Neuronal stem cell (in vitro differentiated cells): ENCODE measurements at regions not wholly inside any gene's neighbourhood (a gene's known extent, or its start where the extent isn't known, plus 50 kb on each side); places are given as distances from the start of the nearest gene placed in this dataset.

Source experiments
- DNase-seq: peaks from one replicate; pipeline ENCODE4 v3.0.0-alpha.2; 2013; ENCODE audit warnings: low spot score
- H2AFZ ChIP-seq: one replicate; pipeline ENCODE4 v1.6.1; 2013; ENCODE audit warnings: mild to moderate bottlenecking, low read length, inconsistent platforms
- H2AK5ac ChIP-seq: 2 replicates; pipeline ENCODE4 v1.6.1; 2013; ENCODE audit warnings: low read depth, mild to moderate bottlenecking, inconsistent platforms, low read length, moderate library complexity, mixed read lengths
- H2BK120ac ChIP-seq: 2 replicates; pipeline ENCODE4 v1.6.1; 2013; ENCODE audit warnings: low read depth, mild to moderate bottlenecking, inconsistent platforms, low read length, moderate library complexity, mixed read lengths
- H2BK12ac ChIP-seq: one replicate; pipeline ENCODE4 v1.6.1; 2013; ENCODE audit warnings: low read length, inconsistent platforms
- H2BK15ac ChIP-seq: 2 replicates; pipeline ENCODE4 v1.6.1; 2013; ENCODE audit warnings: mild to moderate bottlenecking, low read length, inconsistent platforms, mixed read lengths
- H2BK5ac ChIP-seq: one replicate; pipeline ENCODE4 v1.6.1; 2013; ENCODE audit warnings: inconsistent platforms, mild to moderate bottlenecking, low read length, moderate library complexity
- H3K14ac ChIP-seq: one replicate; pipeline ENCODE4 v1.6.1; 2013; ENCODE audit warnings: low read length, inconsistent platforms
- H3K18ac ChIP-seq: 2 replicates; pipeline ENCODE4 v1.6.1; 2013; ENCODE audit warnings: low read length, inconsistent platforms
- H3K23ac ChIP-seq: 2 replicates; pipeline ENCODE4 v1.6.1; 2013; ENCODE audit warnings: low read depth, mild to moderate bottlenecking, mixed read lengths, low read length, inconsistent platforms; ENCODE audit not compliant: poor library complexity
- H3K27ac ChIP-seq: replicated peaks from 3 replicates; pipeline ENCODE4 v1.5.1; 2013; ENCODE audit warnings: low read length, inconsistent platforms
- H3K27me3 ChIP-seq, 3 experiments: 2 replicates each; pipeline ENCODE4 v1.6.1; 2013; ENCODE audit warnings: low read length in 3 of 3, mild to moderate bottlenecking in 2 of 3, inconsistent platforms in 1 of 3, low read depth in 1 of 3, mixed read lengths in 1 of 3, moderate library complexity in 1 of 3; ENCODE audit not compliant: control insufficient read depth in 3 of 3, insufficient read depth in 3 of 3
- H3K36me3 ChIP-seq, 2 donors: replicated peaks in 1 of 2; 2 replicates each; pipeline ENCODE4 v1.6.1; 2013; ENCODE audit warnings: low read length in 2 of 2; ENCODE audit not compliant: control insufficient read depth in 2 of 2, insufficient read depth in 2 of 2
- H3K4ac ChIP-seq: 2 replicates; pipeline ENCODE4 v1.6.1; 2013; ENCODE audit warnings: inconsistent platforms, mild to moderate bottlenecking, low read length, moderate library complexity
- H3K4me1 ChIP-seq, 2 donors: 1 replicate in 1 of 2; 2 replicates in 1 of 2; pipeline ENCODE4 v1.6.1; 2013; ENCODE audit warnings: low read length in 2 of 2, low read depth in 1 of 2; ENCODE audit not compliant: control insufficient read depth in 2 of 2, insufficient read depth in 1 of 2
- H3K4me2 ChIP-seq: one replicate; pipeline ENCODE4 v1.6.1; 2013; ENCODE audit warnings: mild to moderate bottlenecking, low read length, inconsistent platforms; ENCODE audit not compliant: insufficient read depth, poor library complexity, severe bottlenecking
- H3K4me3 ChIP-seq, 2 donors: 2 replicates each; pipeline ENCODE4 v1.5.1; 2013; ENCODE audit warnings: low read length in 2 of 2, mild to moderate bottlenecking in 2 of 2, inconsistent platforms in 1 of 2, moderate library complexity in 1 of 2
- H3K79me1 ChIP-seq: one replicate; pipeline ENCODE4 v1.6.1; 2013; ENCODE audit warnings: low read depth, mild to moderate bottlenecking, inconsistent platforms, low read length, moderate library complexity
- H3K9ac ChIP-seq: one replicate; pipeline ENCODE4 v1.6.1; 2013; ENCODE audit warnings: mild to moderate bottlenecking, low read depth, low read length, inconsistent platforms; ENCODE audit not compliant: poor library complexity
- H3K9me3 ChIP-seq, 2 donors: replicated peaks in 1 of 2; 2 replicates each; pipeline versions ENCODE3 to v1.6.1; 2013; ENCODE audit warnings: low read length in 2 of 2, mild to moderate bottlenecking in 2 of 2, inconsistent platforms in 1 of 2, low read depth in 1 of 2, mixed read lengths in 1 of 2, moderate library complexity in 1 of 2; ENCODE audit not compliant: control insufficient read depth in 2 of 2, insufficient read depth in 1 of 2
- H4K8ac ChIP-seq: one replicate; pipeline ENCODE4 v1.6.1; 2013; ENCODE audit warnings: low read depth, mild to moderate bottlenecking, inconsistent platforms, low read length, moderate library complexity
- H4K91ac ChIP-seq: one replicate; pipeline ENCODE4 v1.6.1; 2013; ENCODE audit warnings: low read length, low read depth, mild to moderate bottlenecking, inconsistent platforms; ENCODE audit not compliant: poor library complexity
- WGBS, 2 donors: extraction: QIAGEN DNeasy Blood & Tissue Kit; methylation state at CpG; one replicate each; pipeline ENCODE4 v1.1.7; 2013; ENCODE audit warnings: missing lambda C conversion rate in 2 of 2, mixed read lengths in 1 of 2; ENCODE audit not compliant: insufficient read length in 2 of 2, insufficient replicate concordance in 1 of 2; ENCODE audit errors: extremely low coverage in 2 of 2; 5-methylcytosine and 5-hydroxymethylcytosine counted together

DNA sequence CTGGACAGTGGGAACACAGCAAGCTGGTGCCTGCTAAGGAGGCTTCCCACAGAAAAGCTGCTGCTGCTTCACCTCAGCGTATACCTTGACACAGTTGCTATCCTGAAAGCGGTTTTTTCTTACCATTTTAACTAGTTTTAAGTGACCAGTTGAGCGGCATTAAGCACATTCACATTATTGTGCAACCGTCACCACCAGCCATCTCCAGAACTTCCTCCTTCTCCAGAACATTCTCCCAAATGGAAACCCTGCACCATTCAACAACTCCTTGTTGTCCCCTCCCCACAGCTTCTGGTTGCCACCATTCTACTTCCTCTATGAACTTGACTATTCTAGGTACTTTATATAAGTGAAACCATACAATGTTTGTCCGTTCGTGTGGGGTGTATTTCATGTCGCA is 169.9 kb downstream of the SNX10 start:
- Histone ChIP-seq H2AFZ (no peak overlapping the region), H3K4me3 (no peak overlapping the region), H3K36me3 (no peaks in the 10 kb centered on the region), H2BK5ac (no peak overlapping the region), H3K9me3 (no peaks in the 10 kb centered on the region), H3K14ac (no peak overlapping the region), H2BK12ac (no peak overlapping the region), H3K27ac (no peak overlapping the region), H4K8ac (no peak overlapping the region), H2AK5ac (no peak overlapping the region), H4K91ac (no peak overlapping the region), H2BK120ac (no peak overlapping the region), H2BK15ac (no peak overlapping the region), H3K4ac (no peak overlapping the region), H3K27me3 (peaks cover 0 to 2% (median 0%) of the 10 kb centered on the region in 3 experiments), H3K4me1 (no peaks in the 10 kb centered on the region), H3K18ac (no peak overlapping the region), H3K4me2 (no peak overlapping the region), H3K79me1 (no peaks in the 10 kb centered on the region), H3K23ac (no peak overlapping the region), H3K9ac (no peak overlapping the region)
- no CpG with 5 or more reads among the region's 7 CpGs for WGBS, 2 donors
- DNase-seq, result no peak

DNA sequence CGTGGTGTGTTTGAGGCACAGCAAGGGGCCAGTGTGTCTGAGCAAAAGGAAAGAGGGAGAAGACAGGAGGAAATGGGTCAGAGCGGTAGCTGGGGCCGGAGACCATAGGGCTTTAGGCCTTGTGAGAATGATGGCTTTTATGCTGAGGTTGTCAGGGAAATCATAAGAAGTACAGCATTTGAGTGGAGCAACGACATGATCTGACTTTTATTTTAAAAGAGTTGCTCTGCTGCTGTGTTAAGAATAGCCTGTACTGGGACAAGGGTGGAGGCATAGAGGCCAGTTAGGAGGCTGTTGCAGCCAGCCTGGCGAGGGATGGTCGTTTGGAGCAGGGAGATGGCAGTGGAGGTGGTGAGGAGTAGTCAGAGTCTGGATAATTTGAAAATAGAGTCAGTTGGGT is 174.3 kb downstream of the SNX10 start:
- no peak overlapping the region for H2BK5ac ChIP-seq

DNA sequence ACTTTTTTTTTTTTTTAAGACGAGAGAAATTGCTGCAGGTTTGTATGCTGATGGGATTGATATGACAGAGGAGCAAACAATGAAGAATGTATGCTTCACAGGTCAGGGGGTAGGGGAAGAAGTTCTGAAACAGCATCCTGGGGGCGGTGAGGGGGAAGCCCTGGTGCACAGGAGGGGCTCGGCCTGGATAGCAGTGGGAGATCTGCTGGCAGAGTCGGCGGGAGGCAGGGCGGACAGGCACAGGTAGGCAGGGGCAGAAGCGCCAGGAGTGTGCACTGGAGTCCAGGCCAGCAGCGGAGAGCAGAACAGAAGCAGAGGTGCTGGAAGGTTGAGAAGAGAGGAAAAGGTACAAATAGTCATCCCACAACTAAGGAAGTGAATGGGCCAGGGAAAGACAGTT is 175.4 kb downstream of the SNX10 start:
- no peaks in the 10 kb centered on the region for H3K4me1 ChIP-seq
- no peak overlapping the region for H3K27ac ChIP-seq
- H3K4me2 ChIP-seq, result no peak overlapping the region
- H2BK5ac ChIP-seq, result no peak overlapping the region
- H3K14ac ChIP-seq, result no peak overlapping the region
- H3K4ac ChIP-seq, result no peak overlapping the region
- H3K27me3 ChIP-seq, result peaks cover 0 to 2% (median 0%) of the 10 kb centered on the region in 3 experiments
- no peak overlapping the region for H4K8ac ChIP-seq
- no peaks in the 10 kb centered on the region for H3K36me3 ChIP-seq
- no peaks in the 10 kb centered on the region for H3K79me1 ChIP-seq
- peak overlapping the region; percentile 72 for H3K18ac ChIP-seq
- H4K91ac ChIP-seq, result no peak overlapping the region
- H2BK15ac ChIP-seq, result no peak overlapping the region
- DNase-seq, result no peak
- no peak overlapping the region for H2AFZ ChIP-seq
- H3K23ac ChIP-seq, result no peak overlapping the region
- no peak overlapping the region for H2AK5ac ChIP-seq
- H3K4me3 ChIP-seq, result no peak overlapping the region
- H3K9me3 ChIP-seq, result no peaks in the 10 kb centered on the region
- no peak overlapping the region for H3K9ac ChIP-seq
- no peak overlapping the region for H2BK12ac ChIP-seq
- no peak overlapping the region for H2BK120ac ChIP-seq
- WGBS, 2 donors, result no CpG with 5 or more reads among the region's 8 CpGs

More for the DNA sequence above, 174.3 kb downstream of the SNX10 start:
- no peak for DNase-seq
- H3K36me3 ChIP-seq, result no peaks in the 10 kb centered on the region
- no peak overlapping the region for H3K4ac ChIP-seq
- H4K8ac ChIP-seq, result no peak overlapping the region
- no peak overlapping the region for H2AFZ ChIP-seq
- H3K4me1 ChIP-seq, result no peaks in the 10 kb centered on the region
- no CpG with 5 or more reads among the region's 6 CpGs for WGBS, 2 donors
- H3K23ac ChIP-seq, result no peak overlapping the region
- H2BK15ac ChIP-seq, result no peak overlapping the region
- no peak overlapping the region for H4K91ac ChIP-seq
- peaks cover 0 to 2% (median 0%) of the 10 kb centered on the region in 3 experiments for H3K27me3 ChIP-seq
- no peak overlapping the region for H3K14ac ChIP-seq
- no peak overlapping the region for H3K4me2 ChIP-seq
- no peak overlapping the region for H3K18ac ChIP-seq
- H3K9ac ChIP-seq, result no peak overlapping the region
- no peak overlapping the region for H2BK12ac ChIP-seq
- no peak overlapping the region for H3K4me3 ChIP-seq
- no peaks in the 10 kb centered on the region for H3K9me3 ChIP-seq
- H3K27ac ChIP-seq, result no peak overlapping the region
- no peak overlapping the region for H2BK120ac ChIP-seq
- H2AK5ac ChIP-seq, result no peak overlapping the region
- no peaks in the 10 kb centered on the region for H3K79me1 ChIP-seq

DNA sequence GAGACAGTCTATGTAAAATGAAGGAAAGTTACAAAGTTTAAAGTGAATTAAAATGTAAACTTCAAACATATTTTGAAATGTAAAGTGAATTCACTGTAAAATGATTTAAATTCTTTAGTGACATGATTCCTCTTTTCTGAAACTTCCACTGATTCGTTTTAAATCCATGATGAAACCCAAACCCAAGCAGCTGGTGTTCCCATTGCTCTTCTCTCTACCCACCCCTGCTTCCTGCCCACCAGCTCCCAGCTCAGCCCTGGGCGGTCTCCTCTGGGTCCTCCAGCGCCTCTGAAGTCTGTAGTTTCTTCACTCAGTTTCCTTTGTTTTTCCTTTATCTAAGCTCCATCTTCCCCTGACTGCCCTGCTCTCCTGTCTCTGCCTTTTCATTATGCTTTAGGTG is 175.9 kb downstream of the SNX10 start:
- H3K27ac ChIP-seq, result no peak overlapping the region
- no peaks in the 10 kb centered on the region for H3K4me1 ChIP-seq
- no peak overlapping the region for H2AFZ ChIP-seq
- no CpG with 5 or more reads among the region's 3 CpGs for WGBS, 2 donors
- H3K36me3 ChIP-seq, result no peaks in the 10 kb centered on the region
- no peaks in the 10 kb centered on the region for H3K79me1 ChIP-seq
- no peak overlapping the region for H3K14ac ChIP-seq
- no peak overlapping the region for H3K9ac ChIP-seq
- no peak overlapping the region for H2AK5ac ChIP-seq
- H4K8ac ChIP-seq, result no peak overlapping the region
- no peaks in the 10 kb centered on the region for H3K9me3 ChIP-seq
- no peak overlapping the region for H2BK12ac ChIP-seq
- no peak overlapping the region for H3K4ac ChIP-seq
- H3K27me3 ChIP-seq, result peaks cover 0 to 2% (median 0%) of the 10 kb centered on the region in 3 experiments
- no peak overlapping the region for H2BK120ac ChIP-seq
- no peak overlapping the region for H3K4me2 ChIP-seq
- no peak overlapping the region for H2BK15ac ChIP-seq
- H3K18ac ChIP-seq, result no peak overlapping the region
- no peak overlapping the region for H3K23ac ChIP-seq
- no peak overlapping the region for H2BK5ac ChIP-seq
- H4K91ac ChIP-seq, result no peak overlapping the region
- DNase-seq, result no peak
- no peak overlapping the region for H3K4me3 ChIP-seq
